Peyer's patch (tissue), 4 donors: ENCODE measurements at regions not wholly inside any gene's neighbourhood (a gene's known extent, or its start where the extent isn't known, plus 50 kb on each side); places are given as distances from the start of the nearest gene placed in this dataset.

Experiments used
- DNase-seq, 3 donors: peaks; one replicate each; pipeline ENCODE4 v3.0.0-alpha.2; 2017 to 2019
- H3K27ac ChIP-seq, 4 donors: fragments of 200-600 bp; sonication (generic); one replicate each; pipeline ENCODE4 v1.5.1; 2016 to 2019
- H3K27me3 ChIP-seq, 2 donors: fragments of 200-600 bp; sonication (generic); one replicate each; pipeline ENCODE4 v1.5.1; 2019
- H3K36me3 ChIP-seq, 3 donors: fragments of 200-600 bp; sonication (generic); one replicate each; pipeline ENCODE4 v1.5.1; 2016 to 2019
- H3K4me1 ChIP-seq, 4 donors: fragments of 200-600 bp; sonication (generic); one replicate each; pipeline ENCODE4 v1.5.1; 2016 to 2019
- H3K4me3 ChIP-seq, 4 donors: fragments of 200-600 bp; sonication (generic); 1 replicate in 3 of 4; 2 replicates in 1 of 4; pipeline ENCODE4 v1.5.1; 2016 to 2019; ENCODE audit warnings: mild to moderate bottlenecking in 1 of 4
- H3K9me3 ChIP-seq, 4 donors: fragments of 200-600 bp; sonication (generic); one replicate each; pipeline ENCODE4 v1.5.1; 2016 to 2019; ENCODE audit warnings: mild to moderate bottlenecking in 1 of 4
- POLR2A ChIP-seq, 2 donors: fragments of 450-650 bp; IDR thresholded peaks; one replicate each; pipeline ENCODE4 v1.5.1; 2017; ENCODE audit warnings: antibody characterized with exemption in 2 of 2, mild to moderate bottlenecking in 2 of 2, moderate library complexity in 2 of 2
- TF ChIP-seq, protein P1 (sequence below), 6 experiments: fragments of 450-650 bp in 4 of 6; fragments of 200-600 bp in 2 of 6; sonication (generic) in 1 of 6; IDR thresholded peaks; one replicate each; pipeline ENCODE4 v1.5.1; 2017 to 2019; ENCODE audit warnings: antibody characterized with exemption in 6 of 6, mild to moderate bottlenecking in 3 of 6, moderate library complexity in 1 of 6

DNA sequence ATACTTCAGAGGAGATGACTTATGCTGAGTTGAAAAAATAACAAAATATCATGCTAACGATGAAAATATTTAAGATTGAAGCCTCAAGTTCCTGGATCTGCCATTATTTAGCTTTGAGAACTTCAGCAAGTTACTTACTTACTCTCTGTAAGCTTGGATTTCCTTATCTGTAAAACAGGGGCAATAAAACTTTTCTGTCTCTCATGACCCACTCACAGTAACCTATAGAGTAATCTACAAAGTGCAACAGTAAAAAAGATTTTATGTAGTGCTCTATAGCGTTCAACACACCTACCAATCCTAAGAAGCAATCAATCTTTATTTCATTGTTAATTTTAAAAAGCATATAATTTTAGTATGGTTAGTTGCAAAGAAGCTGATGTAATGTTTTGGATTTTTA lies 478.6 kb downstream of the ZIC1 start:
- no peak for DNase-seq
- no peaks in the 10 kb centered on the region for H3K4me1 ChIP-seq
- H3K36me3 ChIP-seq = no peaks in the 10 kb centered on the region
- no peak overlapping the region for H3K27ac ChIP-seq
- no peak overlapping the region for H3K4me3 ChIP-seq
- H3K9me3 ChIP-seq = no peaks in the 10 kb centered on the region
- TF ChIP-seq POLR2A (IDR thresholded peaks at IDR 0.05) = no peak
- TF ChIP-seq, protein P1, sequence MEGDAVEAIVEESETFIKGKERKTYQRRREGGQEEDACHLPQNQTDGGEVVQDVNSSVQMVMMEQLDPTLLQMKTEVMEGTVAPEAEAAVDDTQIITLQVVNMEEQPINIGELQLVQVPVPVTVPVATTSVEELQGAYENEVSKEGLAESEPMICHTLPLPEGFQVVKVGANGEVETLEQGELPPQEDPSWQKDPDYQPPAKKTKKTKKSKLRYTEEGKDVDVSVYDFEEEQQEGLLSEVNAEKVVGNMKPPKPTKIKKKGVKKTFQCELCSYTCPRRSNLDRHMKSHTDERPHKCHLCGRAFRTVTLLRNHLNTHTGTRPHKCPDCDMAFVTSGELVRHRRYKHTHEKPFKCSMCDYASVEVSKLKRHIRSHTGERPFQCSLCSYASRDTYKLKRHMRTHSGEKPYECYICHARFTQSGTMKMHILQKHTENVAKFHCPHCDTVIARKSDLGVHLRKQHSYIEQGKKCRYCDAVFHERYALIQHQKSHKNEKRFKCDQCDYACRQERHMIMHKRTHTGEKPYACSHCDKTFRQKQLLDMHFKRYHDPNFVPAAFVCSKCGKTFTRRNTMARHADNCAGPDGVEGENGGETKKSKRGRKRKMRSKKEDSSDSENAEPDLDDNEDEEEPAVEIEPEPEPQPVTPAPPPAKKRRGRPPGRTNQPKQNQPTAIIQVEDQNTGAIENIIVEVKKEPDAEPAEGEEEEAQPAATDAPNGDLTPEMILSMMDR (IDR thresholded peaks at IDR 0.05) = no peak
- H3K27me3 ChIP-seq = no peaks in the 10 kb centered on the region

DNA sequence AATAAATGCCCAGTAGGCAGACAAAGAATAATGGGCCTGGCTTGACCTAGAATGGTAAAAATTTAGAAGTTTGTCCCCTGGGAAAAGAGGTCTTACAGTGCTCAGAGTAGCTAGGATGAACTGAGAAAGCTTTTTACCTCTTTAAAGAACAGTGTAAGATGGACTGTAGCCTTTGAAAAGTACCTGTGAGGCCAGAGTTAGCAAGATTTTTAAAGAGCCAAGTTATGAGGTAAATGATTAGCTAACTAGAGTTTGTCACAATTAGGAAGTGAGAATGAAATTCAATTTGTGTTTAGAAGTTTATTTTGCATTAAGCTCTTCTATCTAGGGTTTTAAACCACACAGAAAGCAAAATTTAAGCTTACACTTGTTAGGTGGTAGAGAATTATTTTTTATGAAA lies 480.9 kb downstream of the ZIC1 start:
- TF ChIP-seq, protein P1 (IDR thresholded peaks at IDR 0.05) = no peak
- no peak for TF ChIP-seq POLR2A (IDR thresholded peaks at IDR 0.05)
- Histone ChIP-seq H3K27me3 (no peaks in the 10 kb centered on the region), H3K36me3 (no peaks in the 10 kb centered on the region), H3K27ac (no peak overlapping the region), H3K4me1 (no peaks in the 10 kb centered on the region), H3K9me3 (no peaks in the 10 kb centered on the region), H3K4me3 (no peak overlapping the region)
- no peak for DNase-seq

DNA sequence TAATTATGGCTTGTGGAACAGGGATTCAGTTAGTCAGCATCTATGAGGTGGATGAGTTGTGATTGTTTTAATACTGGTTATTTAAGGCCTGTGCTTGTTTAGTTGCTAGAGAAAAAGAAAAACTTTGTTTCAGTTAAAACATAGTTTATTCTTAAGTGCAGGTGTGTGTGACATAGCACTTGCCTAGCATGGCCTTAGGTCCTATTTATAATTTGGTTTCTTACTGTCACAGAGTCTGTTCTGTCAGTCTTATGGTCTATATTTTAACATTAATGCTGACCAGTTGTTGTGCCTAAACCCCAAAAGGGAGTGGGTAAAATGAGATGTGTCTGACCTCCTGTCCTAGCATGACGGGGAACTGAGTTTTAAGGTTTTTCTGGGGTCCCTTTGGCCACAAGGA lies 486.3 kb downstream of the ZIC1 start:
- Histone ChIP-seq H3K4me3 (no peak overlapping the region), H3K9me3 (no peaks in the 10 kb centered on the region), H3K27me3 (no peaks in the 10 kb centered on the region), H3K36me3 (no peaks in the 10 kb centered on the region), H3K4me1 (no peaks in the 10 kb centered on the region), H3K27ac (no peak overlapping the region)
- no peak for DNase-seq
- TF ChIP-seq, protein P1 (IDR thresholded peaks at IDR 0.05) = no peak
- no peak for TF ChIP-seq POLR2A (IDR thresholded peaks at IDR 0.05)

DNA sequence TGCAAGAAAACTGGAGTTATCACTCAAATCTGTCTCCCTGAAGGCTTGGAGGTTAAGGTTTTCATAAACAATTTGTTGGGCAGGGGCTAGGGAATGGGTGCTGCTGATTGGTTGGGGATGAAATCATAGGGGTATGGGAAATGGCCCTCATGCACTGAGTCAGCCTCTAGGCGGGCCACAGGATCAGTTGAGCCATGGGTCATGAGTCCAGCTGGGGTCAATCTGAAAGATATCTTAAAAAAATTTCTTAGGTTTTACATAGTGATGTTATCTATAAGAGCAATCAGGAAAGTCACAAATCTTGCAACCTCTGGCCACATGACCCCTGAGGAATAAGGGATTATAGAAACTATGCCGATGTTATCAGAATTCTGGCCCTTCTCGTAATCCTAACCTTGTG lies 491.7 kb downstream of the ZIC1 start:
- no peak for DNase-seq
- Histone ChIP-seq H3K4me1 (no peaks in the 10 kb centered on the region), H3K36me3 (no peaks in the 10 kb centered on the region), H3K4me3 (no peak overlapping the region), H3K27ac (no peak overlapping the region), H3K9me3 (no peaks in the 10 kb centered on the region), H3K27me3 (no peaks in the 10 kb centered on the region)
- TF ChIP-seq, protein P1 (IDR thresholded peaks at IDR 0.05) = no peak
- no peak for TF ChIP-seq POLR2A (IDR thresholded peaks at IDR 0.05)

DNA sequence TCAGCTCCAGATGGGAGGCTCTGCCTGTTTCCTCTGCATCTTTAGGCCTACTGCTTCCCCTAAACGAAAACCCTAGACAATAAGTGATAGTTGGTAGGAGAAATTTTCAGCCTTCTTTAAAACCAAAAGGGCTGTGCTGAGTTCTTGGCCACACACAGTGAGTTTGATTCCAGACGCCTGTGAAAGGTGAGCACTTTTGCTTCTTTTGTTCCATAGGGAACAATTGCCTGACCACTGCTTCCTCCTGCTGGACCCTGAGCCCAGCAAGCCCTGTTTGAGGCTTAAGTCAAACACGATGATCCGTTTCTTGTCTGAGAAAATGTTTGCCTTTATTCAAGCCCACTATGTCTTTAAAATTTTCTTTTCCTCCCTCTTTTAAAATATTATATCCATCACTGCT lies 493.9 kb downstream of the ZIC1 start:
- no peak for TF ChIP-seq POLR2A (IDR thresholded peaks at IDR 0.05)
- TF ChIP-seq, protein P1 (IDR thresholded peaks at IDR 0.05) = no peak
- H3K27me3 ChIP-seq = no peaks in the 10 kb centered on the region
- DNase-seq = no peak
- H3K4me3 ChIP-seq = no peak overlapping the region
- H3K4me1 ChIP-seq = no peaks in the 10 kb centered on the region
- no peaks in the 10 kb centered on the region for H3K36me3 ChIP-seq
- no peak overlapping the region for H3K27ac ChIP-seq
- H3K9me3 ChIP-seq = no peaks in the 10 kb centered on the region

DNA sequence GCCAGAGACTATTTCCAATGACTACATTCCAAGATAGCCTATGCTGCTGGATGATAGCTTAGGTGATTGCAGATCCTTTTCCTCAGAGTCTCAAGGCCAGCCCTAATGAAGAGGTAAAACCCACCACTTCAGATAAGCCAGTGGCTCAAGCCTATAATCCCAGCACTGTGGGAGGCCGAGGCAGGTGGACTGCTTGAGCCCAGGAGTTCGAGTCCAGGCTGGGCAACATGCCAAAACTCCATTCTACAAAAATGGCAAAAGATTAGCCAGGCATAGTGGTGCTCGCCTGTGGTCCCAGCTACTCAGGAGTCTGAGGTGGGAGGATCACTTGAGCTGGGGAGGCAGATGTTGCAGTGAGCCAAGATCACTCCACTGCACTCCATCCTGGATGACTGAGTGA lies 495.3 kb downstream of the ZIC1 start:
- no peak overlapping the region for H3K27ac ChIP-seq
- no peak for TF ChIP-seq POLR2A (IDR thresholded peaks at IDR 0.05)
- TF ChIP-seq, protein P1 (IDR thresholded peaks at IDR 0.05) = no peak
- DNase-seq = no peak
- no peaks in the 10 kb centered on the region for H3K27me3 ChIP-seq
- no peaks in the 10 kb centered on the region for H3K36me3 ChIP-seq
- H3K4me1 ChIP-seq = no peaks in the 10 kb centered on the region
- H3K4me3 ChIP-seq = no peak overlapping the region
- H3K9me3 ChIP-seq = no peaks in the 10 kb centered on the region
